ENCODE measurements at regions not wholly inside any gene's neighbourhood (a gene's known extent, or its start where the extent isn't known, plus 50 kb on each side); places are given as distances from the start of the nearest gene placed in this dataset.

GRCh38 chr11:107071129-107071528 is 52.9 kb upstream of the GUCY1A2 start (continued):
- no peak for TF ChIP-seq ZNF311 (tag by site-specific recombination; IDR thresholded peaks at IDR 0.05; ENCODE audit: borderline replicate concordance)

Measured in HEK293 (cell line).